ENCODE measurements at regions not wholly inside any gene's neighbourhood (a gene's known extent, or its start where the extent isn't known, plus 50 kb on each side); places are given as distances from the start of the nearest gene placed in this dataset.
"Not testable (repeated sequence)": the region's sequence is repeated elsewhere in the genome, so short reads cannot be mapped to it uniquely, and the experiment has no call there.

- H4K91ac ChIP-seq (ENCODE audit: low read length); H3K23ac ChIP-seq (ENCODE audit: low read length in 2 of 2); DNase-seq; H3K36me3 ChIP-seq (ENCODE audit: control insufficient read depth in 1 of 2, insufficient read depth in 2 of 2, low read depth in 1 of 2, low read length in 2 of 2); H2AFZ ChIP-seq (ENCODE audit: low read depth, low read length); H2BK5ac ChIP-seq (ENCODE audit: low read depth, low read length, poor library complexity, severe bottlenecking); H2BK120ac ChIP-seq (ENCODE audit: low read depth, low read length); H3K27ac ChIP-seq (ENCODE audit: low read length, poor library complexity, severe bottlenecking); H3K18ac ChIP-seq (ENCODE audit: low read depth in 1 of 2, low read length in 2 of 2); H3K9me3 ChIP-seq (ENCODE audit: control insufficient read depth, low read length); H3K9ac ChIP-seq (ENCODE audit: low read length); H3K4me3 ChIP-seq (ENCODE audit: insufficient read depth in 1 of 2, low read depth in 1 of 2, low read length in 2 of 2); H3K14ac ChIP-seq (ENCODE audit: low read length in 2 of 2); H2BK12ac ChIP-seq (ENCODE audit: low read length in 2 of 2); H3K4me1 ChIP-seq (ENCODE audit: control insufficient read depth, insufficient read depth, low read depth, low read length); H3K4ac ChIP-seq (ENCODE audit: low read depth in 1 of 2, low read length in 2 of 2); H4K8ac ChIP-seq (ENCODE audit: low read length); H3K27me3 ChIP-seq (ENCODE audit: control insufficient read depth in 1 of 2, insufficient read depth in 1 of 2, low read length in 2 of 2); H2AK5ac ChIP-seq (ENCODE audit: low read length, severe bottlenecking); H2BK15ac ChIP-seq (ENCODE audit: low read depth, poor library complexity, severe bottlenecking); H3K4me2 ChIP-seq (ENCODE audit: low read length, poor library complexity, severe bottlenecking); H3K79me1 ChIP-seq (replicated peaks; ENCODE audit: low read length, poor library complexity, severe bottlenecking): not testable (repeated sequence)
- WGBS, result 68% methylated on average over 3 of the region's 10 CpGs
Observed at GRCh38 chr9:65441324-65441920, 156.4 kb upstream of the FOXD4L5 start.

- no peak overlapping the region for H2BK12ac ChIP-seq (ENCODE audit: low read length in 2 of 2)
- DNase-seq, result no peak
- no peaks in the 10 kb centered on the region for H3K4me1 ChIP-seq (ENCODE audit: control insufficient read depth, insufficient read depth, low read depth, low read length)
- no peak overlapping the region for H3K23ac ChIP-seq (ENCODE audit: low read length in 2 of 2)
- no peaks in the 10 kb centered on the region for H3K27me3 ChIP-seq (ENCODE audit: control insufficient read depth in 1 of 2, insufficient read depth in 1 of 2, low read length in 2 of 2)
- no peak overlapping the region for H2BK5ac ChIP-seq (ENCODE audit: low read depth, low read length, poor library complexity, severe bottlenecking)
- H3K27ac ChIP-seq (ENCODE audit: low read length, poor library complexity, severe bottlenecking), result no peak overlapping the region
- no peaks in the 10 kb centered on the region for H3K9me3 ChIP-seq (ENCODE audit: control insufficient read depth, low read length)
- H2AFZ ChIP-seq (ENCODE audit: low read depth, low read length), result no peak overlapping the region
- 68% methylated on average over 2 of the region's 2 CpGs for WGBS
- H3K14ac ChIP-seq (ENCODE audit: low read length in 2 of 2), result no peak overlapping the region
- H2AK5ac ChIP-seq (ENCODE audit: low read length, severe bottlenecking), result no peak overlapping the region
- no peak overlapping the region for H2BK120ac ChIP-seq (ENCODE audit: low read depth, low read length)
- no peak overlapping the region for H3K9ac ChIP-seq (ENCODE audit: low read length)
- no peak overlapping the region for H3K4ac ChIP-seq (ENCODE audit: low read depth in 1 of 2, low read length in 2 of 2)
- no peak overlapping the region for H4K8ac ChIP-seq (ENCODE audit: low read length)
- H3K18ac ChIP-seq (ENCODE audit: low read depth in 1 of 2, low read length in 2 of 2), result no peak overlapping the region
- no peak overlapping the region for H3K4me2 ChIP-seq (ENCODE audit: low read length, poor library complexity, severe bottlenecking)
- no peaks in the 10 kb centered on the region for H3K36me3 ChIP-seq (ENCODE audit: control insufficient read depth in 1 of 2, insufficient read depth in 2 of 2, low read depth in 1 of 2, low read length in 2 of 2)
- H3K79me1 ChIP-seq (replicated peaks; ENCODE audit: low read length, poor library complexity, severe bottlenecking), result no peaks in the 10 kb centered on the region
- no peak overlapping the region for H3K4me3 ChIP-seq (ENCODE audit: insufficient read depth in 1 of 2, low read depth in 1 of 2, low read length in 2 of 2)
- no peak overlapping the region for H2BK15ac ChIP-seq (ENCODE audit: low read depth, poor library complexity, severe bottlenecking)
- H4K91ac ChIP-seq (ENCODE audit: low read length), result no peak overlapping the region
Observed at GRCh38 chr9:65437724-65438123, 152.7 kb upstream of the FOXD4L5 start.

GRCh38 chr9:65435464-65435863 lies 150.5 kb upstream of the FOXD4L5 start:
- peaks cover 2% of the 10 kb centered on the region for H3K4me1 ChIP-seq (ENCODE audit: control insufficient read depth, insufficient read depth, low read depth, low read length)
- H3K27ac ChIP-seq (ENCODE audit: low read length, poor library complexity, severe bottlenecking), result no peak overlapping the region
- H2BK120ac ChIP-seq (ENCODE audit: low read depth, low read length), result no peak overlapping the region
- no peak overlapping the region for H3K4ac ChIP-seq (ENCODE audit: low read depth in 1 of 2, low read length in 2 of 2)
- no peak overlapping the region for H3K23ac ChIP-seq (ENCODE audit: low read length in 2 of 2)
- no peak overlapping the region for H3K9ac ChIP-seq (ENCODE audit: low read length)
- WGBS, result 94% methylated on average over 10 of the region's 10 CpGs
- no peak overlapping the region for H4K8ac ChIP-seq (ENCODE audit: low read length)
- DNase-seq, result no peak
- H3K27me3 ChIP-seq (ENCODE audit: control insufficient read depth in 1 of 2, insufficient read depth in 1 of 2, low read length in 2 of 2), result no peaks in the 10 kb centered on the region
- no peak overlapping the region for H2BK15ac ChIP-seq (ENCODE audit: low read depth, poor library complexity, severe bottlenecking)
- no peak overlapping the region for H3K14ac ChIP-seq (ENCODE audit: low read length in 2 of 2)
- no peaks in the 10 kb centered on the region for H3K36me3 ChIP-seq (ENCODE audit: control insufficient read depth in 1 of 2, insufficient read depth in 2 of 2, low read depth in 1 of 2, low read length in 2 of 2)
- H3K79me1 ChIP-seq (replicated peaks; ENCODE audit: low read length, poor library complexity, severe bottlenecking), result no peaks in the 10 kb centered on the region
- H3K18ac ChIP-seq (ENCODE audit: low read depth in 1 of 2, low read length in 2 of 2), result no peak overlapping the region
- H2BK12ac ChIP-seq (ENCODE audit: low read length in 2 of 2), result no peak overlapping the region
- H4K91ac ChIP-seq (ENCODE audit: low read length), result no peak overlapping the region
- H3K4me2 ChIP-seq (ENCODE audit: low read length, poor library complexity, severe bottlenecking), result no peak overlapping the region
- no peaks in the 10 kb centered on the region for H3K9me3 ChIP-seq (ENCODE audit: control insufficient read depth, low read length)
- H2BK5ac ChIP-seq (ENCODE audit: low read depth, low read length, poor library complexity, severe bottlenecking), result no peak overlapping the region
- H2AK5ac ChIP-seq (ENCODE audit: low read length, severe bottlenecking), result no peak overlapping the region
- H3K4me3 ChIP-seq (ENCODE audit: insufficient read depth in 1 of 2, low read depth in 1 of 2, low read length in 2 of 2), result no peak overlapping the region
- no peak overlapping the region for H2AFZ ChIP-seq (ENCODE audit: low read depth, low read length)

GRCh38 chr9:65432722-65433323 lies 147.8 kb upstream of the FOXD4L5 start:
- Histone ChIP-seq H3K18ac (ENCODE audit: low read depth in 1 of 2, low read length in 2 of 2) (no peak overlapping the region), H2AK5ac (ENCODE audit: low read length, severe bottlenecking) (no peak overlapping the region), H3K4me1 (ENCODE audit: control insufficient read depth, insufficient read depth, low read depth, low read length) (peaks cover 2% of the 10 kb centered on the region), H3K9ac (ENCODE audit: low read length) (no peak overlapping the region), H3K79me1 (replicated peaks; ENCODE audit: low read length, poor library complexity, severe bottlenecking) (no peaks in the 10 kb centered on the region), H3K27me3 (ENCODE audit: control insufficient read depth in 1 of 2, insufficient read depth in 1 of 2, low read length in 2 of 2) (no peaks in the 10 kb centered on the region), H2BK5ac (ENCODE audit: low read depth, low read length, poor library complexity, severe bottlenecking) (no peak overlapping the region), H4K8ac (ENCODE audit: low read length) (no peak overlapping the region), H4K91ac (ENCODE audit: low read length) (no peak overlapping the region), H3K4me3 (ENCODE audit: insufficient read depth in 1 of 2, low read depth in 1 of 2, low read length in 2 of 2) (no peak overlapping the region), H3K4ac (ENCODE audit: low read depth in 1 of 2, low read length in 2 of 2) (no peak overlapping the region), H3K36me3 (ENCODE audit: control insufficient read depth in 1 of 2, insufficient read depth in 2 of 2, low read depth in 1 of 2, low read length in 2 of 2) (no peaks in the 10 kb centered on the region), H3K14ac (ENCODE audit: low read length in 2 of 2) (no peak overlapping the region), H2AFZ (ENCODE audit: low read depth, low read length) (no peak overlapping the region), H2BK15ac (ENCODE audit: low read depth, poor library complexity, severe bottlenecking) (no peak overlapping the region), H3K27ac (ENCODE audit: low read length, poor library complexity, severe bottlenecking) (no peak overlapping the region), H3K4me2 (ENCODE audit: low read length, poor library complexity, severe bottlenecking) (no peak overlapping the region), H2BK12ac (ENCODE audit: low read length in 2 of 2) (no peak overlapping the region), H2BK120ac (ENCODE audit: low read depth, low read length) (no peak overlapping the region), H3K9me3 (ENCODE audit: control insufficient read depth, low read length) (no peaks in the 10 kb centered on the region), H3K23ac (ENCODE audit: low read length in 2 of 2) (no peak overlapping the region)
- DNase-seq, result no peak
- WGBS, result 94% methylated on average over 6 of the region's 6 CpGs
